Left cardiac atrium (tissue), 4 donors: ENCODE measurements at regions not wholly inside any gene's neighbourhood (a gene's known extent, or its start where the extent isn't known, plus 50 kb on each side); places are given as distances from the start of the nearest gene placed in this dataset.
"Not testable (repeated sequence)": the region's sequence is repeated elsewhere in the genome, so short reads cannot be mapped to it uniquely, and the experiment has no call there.

Experiments
- ATAC-seq, 2 donors: fragments of 200-7000 bp; cut with Tn5 transposase; one replicate each; pipeline ENCODE4 v1.9.1; 2020; ENCODE audit warnings: mild to moderate bottlenecking in 2 of 2, moderate library complexity in 2 of 2
- DNase-seq: peaks from one replicate; pipeline ENCODE4 v3.0.0-alpha.2; 2020
- intact Hi-C, 2 donors: fragments of 100-400 bp; cut with DNase I; formaldehyde crosslinking; loops; one replicate each; pipeline versions ENCODE4 v1.14.1 to v1.15.1; 2022 to 2023
- donor health status: DM: no; HTN: yes; CAD: no.
- donor health status: DM: no; HTN: yes; CAD: no; lungs with severe emphysema.
- donor health status: DM: yes; HTN: yes; CAD: no.
- donor health status: Dilated cardiomyopathy.

GRCh38 chr4:114082348-114082747 lies 102.9 kb upstream of the ARSJ start:
- intact Hi-C loops = no loop called here
- no peak for ATAC-seq

GRCh38 chr4:114085611-114086345 lies 106.3 kb upstream of the ARSJ start:
- DNase-seq = no peak
- intact Hi-C loops = no loop called here
- ATAC-seq = no peak

More at GRCh38 chr4:114082348-114082747, 102.9 kb upstream of the ARSJ start:
- DNase-seq = no peak

- DNase-seq (no peak), ATAC-seq (no peak)
- intact Hi-C loops = no loop called here
Measured at GRCh38 chr4:114087596-114088230, 108.3 kb upstream of the ARSJ start.

- no peak for DNase-seq
- ATAC-seq = no peak
- intact Hi-C loops = no loop called here
Measured at GRCh38 chr4:114088481-114088880, 109.0 kb upstream of the ARSJ start.

- no peak for ATAC-seq
Measured at GRCh38 chr4:114091546-114091945, 112.1 kb upstream of the ARSJ start.

GRCh38 chr4:114093221-114093715 lies 113.8 kb upstream of the ARSJ start:
- ATAC-seq (no peak), DNase-seq (no peak)
- intact Hi-C loops = no loop called here

More at GRCh38 chr4:114091546-114091945, 112.1 kb upstream of the ARSJ start:
- DNase-seq = no peak
- intact Hi-C loops = no loop called here

GRCh38 chr4:114100288-114101031 lies 121.0 kb upstream of the ARSJ start:
- ATAC-seq = no peak
- intact Hi-C loops = no loop called here
- no peak for DNase-seq

GRCh38 chr4:114103908-114104307 lies 124.5 kb upstream of the ARSJ start:
- ATAC-seq (no peak), DNase-seq (no peak)
- intact Hi-C loops = no loop called here

GRCh38 chr4:114108869-114109268 lies 129.4 kb upstream of the ARSJ start:
- no peak for DNase-seq
- ATAC-seq = no peak
- intact Hi-C loops = no loop called here

GRCh38 chr4:114109776-114110175 lies 130.3 kb upstream of the ARSJ start:
- DNase-seq (no peak), ATAC-seq (no peak)
- intact Hi-C loops = no loop called here

- DNase-seq (no peak), ATAC-seq (no peak)
- intact Hi-C loops = no loop called here
Measured at GRCh38 chr4:114115526-114115925, 136.1 kb upstream of the ARSJ start.

- no peak for DNase-seq
- no peak for ATAC-seq
- intact Hi-C loops = no loop called here
Measured at GRCh38 chr4:114116861-114117260, 137.4 kb upstream of the ARSJ start.

- no peak for ATAC-seq
- DNase-seq = no peak
- intact Hi-C loops = no loop called here
Measured at GRCh38 chr4:114121221-114121620, 141.8 kb upstream of the ARSJ start.

- DNase-seq = no peak
- ATAC-seq = no peak
- intact Hi-C loops = no loop called here
Measured at GRCh38 chr4:114132199-114132598, 152.8 kb upstream of the ARSJ start.

GRCh38 chr4:114132830-114133229 lies 153.4 kb upstream of the ARSJ start:
- DNase-seq (no peak), ATAC-seq (no peak)
- intact Hi-C loops = no loop called here

- DNase-seq (no peak), ATAC-seq (no peak)
- intact Hi-C loops = no loop called here
Measured at GRCh38 chr4:114136069-114136468, 156.6 kb upstream of the ARSJ start.

- ATAC-seq (no peak), DNase-seq (no peak)
- intact Hi-C loops = no loop called here
Measured at GRCh38 chr4:114137984-114138383, 158.5 kb upstream of the ARSJ start.

- intact Hi-C loops = no loop called here
Measured at GRCh38 chr4:114146947-114147618, 167.6 kb upstream of the ARSJ start.

GRCh38 chr4:114147619-114148208 lies 168.3 kb upstream of the ARSJ start:
- intact Hi-C loops, DNase-seq, ATAC-seq: not testable (repeated sequence)

More at GRCh38 chr4:114146947-114147618, 167.6 kb upstream of the ARSJ start:
- ATAC-seq (no peak), DNase-seq (no peak)
